Naive thymus-derived CD8-positive, alpha-beta T cell (primary cell): ENCODE measurements at regions not wholly inside any gene's neighbourhood (a gene's known extent, or its start where the extent isn't known, plus 50 kb on each side); places are given as distances from the start of the nearest gene placed in this dataset.

Experiments used
- ATAC-seq, 2 donors: fragments of 150-1000 bp; cut with Tn5 transposase in 1 of 2; sonication (Bioruptor Pico), chemical (Tn5 transposase) in 1 of 2; 1 replicate in 1 of 2; 2 replicates in 1 of 2; pipeline ENCODE4 v1.10.0; 2021; ENCODE audit warnings: mild to moderate bottlenecking in 2 of 2, moderate library complexity in 2 of 2
- POLR2A ChIA-PET: fragments of 350-600 bp; sonication (Branson Sonifier 250); formaldehyde crosslinking; loops from one replicate; lab custom pipeline; 2021; ENCODE audit warnings: antibody characterized with exemption; lab: Charles Lee
- DNase-seq, 10 donors: peaks; one replicate each; pipeline versions ENCODE4 v3.0.0 to v3.0.0-alpha.2; 2020 to 2022
- H3K27ac Mint-ChIP-seq, 10 donors: one replicate each; pipeline ENCODE4 v1.8.0; 2020 to 2022; ENCODE audit warnings: mild to moderate bottlenecking in 10 of 10, mixed read lengths in 10 of 10, moderate library complexity in 4 of 10, inconsistent platforms in 1 of 10
- H3K27me3 Mint-ChIP-seq, 5 donors: one replicate each; pipeline ENCODE4 v1.8.0; 2021 to 2022; ENCODE audit warnings: mixed read lengths in 5 of 5
- H3K36me3 Mint-ChIP-seq, 3 donors: one replicate each; pipeline ENCODE4 v1.8.0; 2020 to 2022; ENCODE audit warnings: mixed read lengths in 3 of 3, mild to moderate bottlenecking in 2 of 3, inconsistent platforms in 1 of 3
- H3K4me1 Mint-ChIP-seq, 4 donors: one replicate each; pipeline ENCODE4 v1.8.0; 2021 to 2022; ENCODE audit warnings: mixed read lengths in 4 of 4
- H3K4me3 Mint-ChIP-seq, 10 donors: one replicate each; pipeline ENCODE4 v1.8.0; 2020 to 2022; ENCODE audit warnings: mild to moderate bottlenecking in 10 of 10, mixed read lengths in 10 of 10, moderate library complexity in 6 of 10, inconsistent platforms in 1 of 10
- H3K9me3 Mint-ChIP-seq, 9 donors: one replicate each; pipeline ENCODE4 v1.8.0; 2020 to 2022; ENCODE audit warnings: mixed read lengths in 9 of 9, mild to moderate bottlenecking in 3 of 9, inconsistent platforms in 1 of 9, moderate library complexity in 1 of 9

- DNase-seq, result no peak
- Mint-ChIP-seq H3K27me3 (no peaks in the 10 kb centered on the region), H3K36me3 (no peaks in the 10 kb centered on the region), H3K9me3 (peaks cover 2 to 34% (median 10%) of the 10 kb centered on the region in 9 donors), H3K27ac (no peak overlapping the region), H3K4me1 (no peaks in the 10 kb centered on the region), H3K4me3 (no peak overlapping the region)
- no peak for ATAC-seq
- POLR2A ChIA-PET, result no interaction called here
Observed at GRCh38 chr4:179225594-179225993, 1783.4 kb upstream of the AGA start.

- H3K9me3 Mint-ChIP-seq, result peaks cover 0 to 15% (median 4%) of the 10 kb centered on the region in 9 donors
- no peak for DNase-seq
- H3K4me3 Mint-ChIP-seq, result no peak overlapping the region
- POLR2A ChIA-PET, result no interaction called here
- H3K27ac Mint-ChIP-seq, result no peak overlapping the region
- peaks cover 0 to 1% (median 0%) of the 10 kb centered on the region in 3 donors for H3K36me3 Mint-ChIP-seq
- no peaks in the 10 kb centered on the region for H3K27me3 Mint-ChIP-seq
- ATAC-seq, result no peak
- H3K4me1 Mint-ChIP-seq, result no peaks in the 10 kb centered on the region
Observed at GRCh38 chr4:179248821-179249220, 1806.6 kb upstream of the AGA start.

GRCh38 chr4:179268791-179269190 is 1826.6 kb upstream of the AGA start:
- Mint-ChIP-seq H3K9me3 (peaks cover 3 to 41% (median 12%) of the 10 kb centered on the region in 9 donors), H3K36me3 (peaks cover 0 to 1% (median 0%) of the 10 kb centered on the region in 3 donors), H3K27me3 (no peaks in the 10 kb centered on the region), H3K27ac (no peak overlapping the region), H3K4me3 (no peak overlapping the region), H3K4me1 (no peaks in the 10 kb centered on the region)
- ATAC-seq (no peak), DNase-seq (no peak)
- POLR2A ChIA-PET, result no interaction called here

GRCh38 chr4:179272282-179272681 is 1830.0 kb upstream of the AGA start:
- peaks cover 0 to 1% (median 0%) of the 10 kb centered on the region in 3 donors for H3K36me3 Mint-ChIP-seq
- ATAC-seq, result no peak

GRCh38 chr4:179278647-179279046 is 1836.4 kb upstream of the AGA start:
- Mint-ChIP-seq H3K9me3 (peaks cover 0 to 11% (median 3%) of the 10 kb centered on the region in 9 donors), H3K36me3 (no peaks in the 10 kb centered on the region), H3K4me1 (no peaks in the 10 kb centered on the region), H3K27ac (no peak overlapping the region), H3K27me3 (no peaks in the 10 kb centered on the region), H3K4me3 (no peak overlapping the region)
- DNase-seq, result no peak
- no peak for ATAC-seq
- POLR2A ChIA-PET, result no interaction called here

More at GRCh38 chr4:179272282-179272681, 1830.0 kb upstream of the AGA start:
- no peaks in the 10 kb centered on the region for H3K4me1 Mint-ChIP-seq
- no peak for DNase-seq
- H3K9me3 Mint-ChIP-seq, result peaks cover 0 to 39% (median 12%) of the 10 kb centered on the region in 9 donors
- POLR2A ChIA-PET, result no interaction called here
- H3K27me3 Mint-ChIP-seq, result no peaks in the 10 kb centered on the region
- H3K27ac Mint-ChIP-seq, result no peak overlapping the region
- H3K4me3 Mint-ChIP-seq, result no peak overlapping the region

GRCh38 chr4:179285696-179286095 is 1843.5 kb upstream of the AGA start:
- ATAC-seq (no peak), DNase-seq (no peak)
- POLR2A ChIA-PET, result no interaction called here
- H3K4me1 Mint-ChIP-seq, result no peaks in the 10 kb centered on the region
- peaks cover 0 to 27% (median 9%) of the 10 kb centered on the region in 9 donors for H3K9me3 Mint-ChIP-seq
- no peak overlapping the region for H3K27ac Mint-ChIP-seq
- no peak overlapping the region for H3K4me3 Mint-ChIP-seq
- no peaks in the 10 kb centered on the region for H3K27me3 Mint-ChIP-seq
- H3K36me3 Mint-ChIP-seq, result no peaks in the 10 kb centered on the region

GRCh38 chr4:179291657-179292056 is 1849.4 kb upstream of the AGA start:
- POLR2A ChIA-PET, result no interaction called here
- Mint-ChIP-seq H3K9me3 (peaks cover 0 to 46% (median 10%) of the 10 kb centered on the region in 9 donors), H3K4me3 (no peak overlapping the region), H3K27ac (no peak overlapping the region), H3K36me3 (peaks cover 0 to 4% (median 0%) of the 10 kb centered on the region in 3 donors), H3K27me3 (no peaks in the 10 kb centered on the region), H3K4me1 (no peaks in the 10 kb centered on the region)
- no peak for ATAC-seq
- DNase-seq, result no peak

- no peaks in the 10 kb centered on the region for H3K27me3 Mint-ChIP-seq
- POLR2A ChIA-PET, result no interaction called here
- peaks cover 0 to 38% (median 8%) of the 10 kb centered on the region in 9 donors for H3K9me3 Mint-ChIP-seq
- no peak overlapping the region for H3K27ac Mint-ChIP-seq
- no peak for DNase-seq
- no peaks in the 10 kb centered on the region for H3K4me1 Mint-ChIP-seq
- H3K36me3 Mint-ChIP-seq, result peaks cover 0 to 4% (median 0%) of the 10 kb centered on the region in 3 donors
- no peak overlapping the region for H3K4me3 Mint-ChIP-seq
- ATAC-seq, result no peak
Observed at GRCh38 chr4:179292468-179292867, 1850.2 kb upstream of the AGA start.

GRCh38 chr4:179307297-179308136 is 1865.3 kb upstream of the AGA start:
- no peaks in the 10 kb centered on the region for H3K36me3 Mint-ChIP-seq
- peaks cover 4 to 18% (median 13%) of the 10 kb centered on the region in 9 donors for H3K9me3 Mint-ChIP-seq
- H3K4me3 Mint-ChIP-seq, result no peak overlapping the region
- no peaks in the 10 kb centered on the region for H3K4me1 Mint-ChIP-seq
- POLR2A ChIA-PET, result no interaction called here
- no peak overlapping the region for H3K27ac Mint-ChIP-seq
- H3K27me3 Mint-ChIP-seq, result peaks cover 0 to 2% (median 0%) of the 10 kb centered on the region in 5 donors
- DNase-seq, result no peak
- no peak for ATAC-seq

- H3K9me3 Mint-ChIP-seq, result peaks cover 0 to 26% (median 14%) of the 10 kb centered on the region in 9 donors
- H3K36me3 Mint-ChIP-seq, result no peaks in the 10 kb centered on the region
- H3K4me3 Mint-ChIP-seq, result no peak overlapping the region
Observed at GRCh38 chr4:179313823-179314222, 1871.6 kb upstream of the AGA start.

GRCh38 chr4:179325181-179325580 is 1882.9 kb upstream of the AGA start:
- peaks cover 0 to 12% (median 5%) of the 10 kb centered on the region in 9 donors for H3K9me3 Mint-ChIP-seq
- no peak overlapping the region for H3K27ac Mint-ChIP-seq
- H3K4me3 Mint-ChIP-seq, result no peak overlapping the region
- DNase-seq (no peak), ATAC-seq (no peak)
- POLR2A ChIA-PET, result no interaction called here
- H3K36me3 Mint-ChIP-seq, result no peaks in the 10 kb centered on the region
- no peaks in the 10 kb centered on the region for H3K4me1 Mint-ChIP-seq
- no peaks in the 10 kb centered on the region for H3K27me3 Mint-ChIP-seq

More at GRCh38 chr4:179313823-179314222, 1871.6 kb upstream of the AGA start:
- POLR2A ChIA-PET, result no interaction called here
- Mint-ChIP-seq H3K27ac (no peak overlapping the region), H3K27me3 (no peaks in the 10 kb centered on the region), H3K4me1 (no peaks in the 10 kb centered on the region)
- DNase-seq, result no peak
- ATAC-seq, result no peak

GRCh38 chr4:179328627-179329026 is 1886.4 kb upstream of the AGA start:
- H3K27me3 Mint-ChIP-seq, result no peaks in the 10 kb centered on the region
- H3K36me3 Mint-ChIP-seq, result no peaks in the 10 kb centered on the region
- POLR2A ChIA-PET, result no interaction called here
- no peak overlapping the region for H3K27ac Mint-ChIP-seq
- H3K4me1 Mint-ChIP-seq, result no peaks in the 10 kb centered on the region
- no peak for DNase-seq
- no peak for ATAC-seq
- H3K9me3 Mint-ChIP-seq, result peaks cover 0 to 12% (median 3%) of the 10 kb centered on the region in 9 donors
- H3K4me3 Mint-ChIP-seq, result no peak overlapping the region

- H3K9me3 Mint-ChIP-seq, result peaks cover 0 to 4% (median 0%) of the 10 kb centered on the region in 9 donors
- POLR2A ChIA-PET, result no interaction called here
- no peak overlapping the region for H3K27ac Mint-ChIP-seq
- no peak overlapping the region for H3K4me3 Mint-ChIP-seq
- DNase-seq (no peak), ATAC-seq (no peak)
- H3K27me3 Mint-ChIP-seq, result no peaks in the 10 kb centered on the region
- H3K36me3 Mint-ChIP-seq, result no peaks in the 10 kb centered on the region
- no peaks in the 10 kb centered on the region for H3K4me1 Mint-ChIP-seq
Observed at GRCh38 chr4:179331362-179331761, 1889.1 kb upstream of the AGA start.
